A172 (cell line): ENCODE measurements at regions not wholly inside any gene's neighbourhood (a gene's known extent, or its start where the extent isn't known, plus 50 kb on each side); places are given as distances from the start of the nearest gene placed in this dataset.
"Not testable (repeated sequence)": the region's sequence is repeated elsewhere in the genome, so short reads cannot be mapped to it uniquely, and the experiment has no call there.

Experiments used
- DNase-seq: peaks from one replicate; pipeline ENCODE4 v3.0.0-alpha.2; 2015; ENCODE audit warnings: low spot score

- no peak for DNase-seq
Observed at GRCh38 chr20:54324041-54324440, 116.2 kb downstream of the PFDN4 start.

- no peak for DNase-seq
Observed at GRCh38 chr20:54324652-54325285, 116.9 kb downstream of the PFDN4 start.

- no peak for DNase-seq
Observed at GRCh38 chr20:54335299-54335698, 127.4 kb downstream of the PFDN4 start.

GRCh38 chr20:54337144-54337543 is 129.3 kb downstream of the PFDN4 start:
- DNase-seq = no peak

- no peak for DNase-seq
Observed at GRCh38 chr20:54339093-54339492, 131.2 kb downstream of the PFDN4 start.

- DNase-seq = no peak
Observed at GRCh38 chr20:54340206-54340605, 132.3 kb downstream of the PFDN4 start.

- peak; percentile 56 for DNase-seq
Observed at GRCh38 chr20:54340667-54341081, 132.8 kb downstream of the PFDN4 start.

GRCh38 chr20:54342258-54342920 is 133.0 kb upstream of the DOK5 start:
- no peak for DNase-seq

- no peak for DNase-seq
Observed at GRCh38 chr20:54343099-54343498, 132.3 kb upstream of the DOK5 start.

GRCh38 chr20:54343634-54344033 is 131.8 kb upstream of the DOK5 start:
- DNase-seq = no peak

- no peak for DNase-seq
Observed at GRCh38 chr20:54344832-54345231, 130.6 kb upstream of the DOK5 start.

- peak; percentile 85 for DNase-seq
Observed at GRCh38 chr20:54345301-54345724, 130.1 kb upstream of the DOK5 start.

- no peak for DNase-seq
Observed at GRCh38 chr20:54345821-54346220, 129.6 kb upstream of the DOK5 start.

GRCh38 chr20:54346276-54346675 is 129.1 kb upstream of the DOK5 start:
- DNase-seq = peak; percentile 5

- no peak for DNase-seq
Observed at GRCh38 chr20:54347166-54347833, 128.1 kb upstream of the DOK5 start.

GRCh38 chr20:54350415-54350814 is 125.0 kb upstream of the DOK5 start:
- peak; percentile 11 for DNase-seq

GRCh38 chr20:54351371-54352136 is 123.8 kb upstream of the DOK5 start:
- DNase-seq = no peak

GRCh38 chr20:54352541-54352940 is 122.9 kb upstream of the DOK5 start:
- DNase-seq = not testable (repeated sequence)

- DNase-seq = no peak
Observed at GRCh38 chr20:54353292-54353691, 122.1 kb upstream of the DOK5 start.

GRCh38 chr20:54355631-54356280 is 119.6 kb upstream of the DOK5 start:
- no peak for DNase-seq

- no peak for DNase-seq
Observed at GRCh38 chr20:54356801-54357200, 118.6 kb upstream of the DOK5 start.

- DNase-seq = no peak
Observed at GRCh38 chr20:54361475-54361874, 113.9 kb upstream of the DOK5 start.
